ENCODE measurements at regions not wholly inside any gene's neighbourhood (a gene's known extent, or its start where the extent isn't known, plus 50 kb on each side); places are given as distances from the start of the nearest gene placed in this dataset.

DNA sequence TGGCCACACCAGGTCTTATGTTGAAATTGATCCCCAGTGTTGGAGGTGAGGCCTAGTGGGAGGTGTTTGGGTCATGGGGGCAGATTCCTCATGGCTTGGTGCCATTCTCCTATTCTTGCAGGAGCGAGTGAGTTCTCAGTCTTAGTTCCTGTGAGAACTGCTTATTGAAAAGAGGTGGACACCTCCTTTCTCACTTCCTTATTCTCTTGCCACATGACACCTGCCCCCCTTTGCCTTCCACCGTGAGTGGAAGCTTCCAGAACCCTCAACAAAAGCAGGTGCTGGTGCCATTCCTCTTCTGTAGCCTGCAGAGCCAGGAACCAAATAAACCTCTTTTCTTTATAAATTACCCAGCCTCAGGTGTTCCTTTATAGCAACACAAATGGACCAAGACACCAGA lies 318.1 kb upstream of the MCTP2 start:
- Mint-ChIP-seq H3K9me3 (peaks cover 10% of the 10 kb centered on the region; the same call in 1 of the 2 replicates), H3K4me1 (ENCODE audit: low read depth) (no peaks in the 10 kb centered on the region), H3K27ac (no peak overlapping the region), H3K27me3 (ENCODE audit: insufficient read depth) (no peaks in the 10 kb centered on the region), H3K36me3 (ENCODE audit: low read depth) (no peaks in the 10 kb centered on the region), H3K4me3 (no peak overlapping the region)
- DNase-seq, result no peak
- no peak for TF ChIP-seq CTCF (IDR thresholded peaks at IDR 0.05)

DNA sequence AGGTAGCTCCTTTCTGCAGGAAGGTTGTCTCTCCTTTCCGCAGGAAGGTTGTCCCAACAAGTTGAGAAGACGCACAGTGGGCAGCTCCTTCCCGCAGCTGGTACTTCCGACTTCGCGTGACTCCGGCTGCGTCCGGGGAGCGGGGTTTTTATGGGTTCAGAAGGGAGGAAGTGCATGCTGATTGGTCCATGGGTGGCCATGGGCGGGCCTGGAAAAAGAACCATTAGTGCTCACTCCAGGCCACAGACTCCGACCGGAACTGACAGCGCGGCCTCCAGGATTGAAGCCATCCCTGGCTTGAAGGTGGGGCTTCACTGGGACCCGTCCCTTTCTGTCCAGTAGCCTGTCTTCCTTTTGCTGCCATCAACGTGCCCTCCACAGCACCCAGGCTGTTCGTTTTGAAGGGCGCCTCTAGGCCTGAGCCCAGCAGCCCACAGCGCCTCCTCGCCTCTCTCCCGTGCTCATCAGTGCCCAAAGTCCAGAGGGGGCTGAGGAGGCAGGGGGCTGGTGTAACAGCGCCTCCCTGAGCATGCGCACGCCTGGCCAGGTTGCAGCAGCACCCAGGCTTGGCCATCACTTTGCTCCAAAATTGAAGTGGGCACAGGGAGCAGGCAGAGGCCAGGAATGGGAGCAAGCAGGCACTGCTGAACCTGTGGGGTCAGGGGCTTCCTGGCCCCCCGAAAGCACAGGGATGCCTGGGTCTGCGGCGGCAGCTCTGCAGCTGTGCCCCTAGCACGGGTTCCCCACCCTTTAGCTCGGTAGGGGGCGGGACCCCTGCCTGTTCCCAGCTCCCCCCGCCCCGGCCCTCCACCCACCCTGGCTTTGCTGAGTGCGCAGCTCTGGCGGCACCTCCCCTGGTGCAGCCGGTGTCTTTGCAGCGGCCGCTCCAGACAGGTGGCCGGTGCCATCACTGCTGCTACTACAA lies 330.6 kb upstream of the MCTP2 start:
- no peaks in the 10 kb centered on the region for H3K36me3 Mint-ChIP-seq (ENCODE audit: low read depth)
- H3K27ac Mint-ChIP-seq, result no peak overlapping the region
- H3K4me1 Mint-ChIP-seq (ENCODE audit: low read depth), result no peaks in the 10 kb centered on the region
- TF ChIP-seq CTCF (IDR thresholded peaks at IDR 0.05), result no peak
- peaks cover 2% of the 10 kb centered on the region; the same call in 1 of the 2 replicates for H3K27me3 Mint-ChIP-seq (ENCODE audit: insufficient read depth)
- no peak for DNase-seq
- no peak overlapping the region for H3K4me3 Mint-ChIP-seq
- peaks cover 5% of the 10 kb centered on the region for H3K9me3 Mint-ChIP-seq

- TF ChIP-seq CTCF (IDR thresholded peaks at IDR 0.05), result no peak
- Mint-ChIP-seq H3K27ac (no peak overlapping the region), H3K4me3 (no peak overlapping the region), H3K9me3 (peaks cover 9% of the 10 kb centered on the region), H3K36me3 (ENCODE audit: low read depth) (no peaks in the 10 kb centered on the region), H3K27me3 (ENCODE audit: insufficient read depth) (peaks cover 2% of the 10 kb centered on the region; the same call in 1 of the 2 replicates), H3K4me1 (ENCODE audit: low read depth) (no peaks in the 10 kb centered on the region)
- no peak for DNase-seq
These were observed 331.5 kb upstream of the MCTP2 start for GRCh38 chr15:93899817-93900216.

- peaks cover 2% of the 10 kb centered on the region; the same call in 1 of the 2 replicates for H3K27me3 Mint-ChIP-seq (ENCODE audit: insufficient read depth)
- peaks cover 9% of the 10 kb centered on the region for H3K9me3 Mint-ChIP-seq
- TF ChIP-seq CTCF (IDR thresholded peaks at IDR 0.05), result no peak
- no peaks in the 10 kb centered on the region for H3K36me3 Mint-ChIP-seq (ENCODE audit: low read depth)
- no peaks in the 10 kb centered on the region for H3K4me1 Mint-ChIP-seq (ENCODE audit: low read depth)
- H3K4me3 Mint-ChIP-seq, result no peak overlapping the region
- no peak overlapping the region for H3K27ac Mint-ChIP-seq
- DNase-seq, result no peak
These were observed 334.0 kb upstream of the MCTP2 start for GRCh38 chr15:93897377-93897776.

GRCh38 chr15:93895976-93896770 lies 335.2 kb upstream of the MCTP2 start:
- Mint-ChIP-seq H3K9me3 (peaks cover 9% of the 10 kb centered on the region), H3K4me3 (no peak overlapping the region), H3K27me3 (ENCODE audit: insufficient read depth) (peaks cover 2% of the 10 kb centered on the region; the same call in 1 of the 2 replicates), H3K36me3 (ENCODE audit: low read depth) (no peaks in the 10 kb centered on the region), H3K27ac (no peak overlapping the region), H3K4me1 (ENCODE audit: low read depth) (no peaks in the 10 kb centered on the region)
- no peak for DNase-seq
- TF ChIP-seq CTCF (IDR thresholded peaks at IDR 0.05), result no peak
